HepG2 (cell line): ENCODE measurements at regions not wholly inside any gene's neighbourhood (a gene's known extent, or its start where the extent isn't known, plus 50 kb on each side); places are given as distances from the start of the nearest gene placed in this dataset.

Experiments used
- ATAC-seq: fragments of 200-7000 bp; cut with Tn5 transposase; 3 replicates; pipeline ENCODE4 v1.9.1; 2020; ENCODE audit warnings: mild to moderate bottlenecking, moderate library complexity
- BruUV-seq: library from RNA; stranded (reverse); fragments of 400-500 nt; replicated peaks from 2 replicates; lab custom pipeline; 2021; lab: Mats Ljungman, UMichigan
- CTCF ChIA-PET: fragments of 300-600 bp; formaldehyde crosslinking; extraction: SDS; loops from one replicate; lab custom pipeline; 2021; ENCODE audit warnings: low total read pairs, inconsistent platforms, low intra/inter-chr PET ratio; lab: Yijun Ruan, JAX
- POLR2A ChIA-PET: fragments of 350-600 bp; sonication (Branson Sonifier 250); formaldehyde crosslinking; loops from one replicate; lab custom pipeline; 2020; ENCODE audit warnings: antibody characterized with exemption, inconsistent platforms; lab: Yijun Ruan, JAX
- DNase-seq: peaks from one replicate; pipeline ENCODE4 v3.0.0-alpha.2; 2015; ENCODE audit warnings: low spot score
- FAIRE-seq: peaks from 3 replicates; lab custom pipeline; 2011; peaks lifted over from hg19 to GRCh38; lab: Jason Lieb, UNC
- H2AFZ ChIP-seq: one replicate; pipeline ENCODE4 v1.6.1; 2011; ENCODE audit warnings: low read length, inconsistent platforms
- H3K27ac ChIP-seq: fragments of 300-600 bp; 3 replicates; pipeline ENCODE4 v1.8.0; 2011; ENCODE audit warnings: mixed run types, mild to moderate bottlenecking, mixed read lengths, low read length, inconsistent platforms; ENCODE audit not compliant: insufficient read depth; ENCODE audit errors: extremely low read length
- H3K27me3 ChIP-seq, 2 experiments: fragments of 200-600 bp in 1 of 2; 2 replicates in 1 of 2; 3 replicates in 1 of 2; pipeline versions ENCODE4 v1.6.0 to v1.8.0; 2011; ENCODE audit warnings: low read length in 2 of 2, mild to moderate bottlenecking in 2 of 2, moderate library complexity in 2 of 2, inconsistent platforms in 1 of 2; ENCODE audit not compliant: insufficient read depth in 2 of 2, control insufficient read depth in 1 of 2
- H3K36me3 ChIP-seq, 2 experiments: fragments of 200-600 bp in 1 of 2; replicated peaks in 1 of 2; 2 replicates in 1 of 2; 3 replicates in 1 of 2; pipeline versions ENCODE4 v1.5.1 to v1.8.0; 2011; ENCODE audit warnings: low read length in 2 of 2, inconsistent platforms in 1 of 2; ENCODE audit not compliant: insufficient read depth in 2 of 2, control insufficient read depth in 1 of 2
- H3K4me1 ChIP-seq: 2 replicates; pipeline ENCODE4 v1.5.1; 2012; ENCODE audit warnings: low read length, inconsistent platforms; ENCODE audit not compliant: insufficient read depth
- H3K4me2 ChIP-seq: 2 replicates; pipeline ENCODE4 v1.6.0; 2011; ENCODE audit warnings: low read depth, low read length, inconsistent platforms
- H3K4me3 ChIP-seq, 3 experiments: fragments of 200-600 bp in 1 of 3; sonication (generic), shearing (Covaris generic) in 1 of 3; replicated peaks in 1 of 3; 2 replicates each; pipeline ENCODE4 v1.5.1; 2011 to 2016; ENCODE audit warnings: low read length in 3 of 3, inconsistent platforms in 2 of 3, low read depth in 2 of 3, mild to moderate bottlenecking in 2 of 3, control low read depth in 1 of 3, mixed read lengths in 1 of 3; ENCODE audit not compliant: insufficient read depth in 1 of 3
- H3K79me2 ChIP-seq: one replicate; pipeline ENCODE4 v1.6.1; 2011; ENCODE audit warnings: low read length, inconsistent platforms; ENCODE audit not compliant: insufficient read depth
- H3K9ac ChIP-seq: 2 replicates; pipeline ENCODE4 v1.6.0; 2011; ENCODE audit warnings: mild to moderate bottlenecking, low read depth, low read length, inconsistent platforms; ENCODE audit not compliant: insufficient read depth
- H3K9me3 ChIP-seq: 2 replicates; pipeline ENCODE4 v1.5.1; 2012; ENCODE audit warnings: mild to moderate bottlenecking, low read length
- H4K20me1 ChIP-seq: 2 replicates; pipeline ENCODE4 v1.6.0; 2011; ENCODE audit warnings: inconsistent platforms, mild to moderate bottlenecking, low read length, moderate library complexity; ENCODE audit not compliant: insufficient read depth
- ARNT ChIP-seq: fragments of 450-650 bp; IDR thresholded peaks from 2 replicates; pipeline ENCODE4 v1.6.1; 2017
- FOSL2 ChIP-seq: sonication (generic); formaldehyde crosslinking; IDR thresholded peaks from 2 replicates; pipeline ENCODE4 v1.4.0; 2020; ENCODE audit warnings: missing genetic modification reagents
- GTF2F1 ChIP-seq: fragments of 150-350 bp; IDR thresholded peaks from 2 replicates; pipeline ENCODE4 v1.6.1; 2014; ENCODE audit warnings: low read length
- HOXA9 ChIP-seq: sonication (generic); formaldehyde crosslinking; IDR thresholded peaks from 2 replicates; pipeline ENCODE4 v1.8.1; 2022; ENCODE audit warnings: missing genetic modification reagents, mild to moderate bottlenecking, moderate library complexity, borderline replicate concordance
- MAF1 ChIP-seq: sonication (generic); formaldehyde crosslinking; IDR thresholded peaks from 2 replicates; pipeline ENCODE4 v1.5.0; 2020; ENCODE audit warnings: missing genetic modification reagents, borderline replicate concordance
- MAZ ChIP-seq, 2 experiments: sonication (generic) in 1 of 2; formaldehyde crosslinking in 1 of 2; IDR thresholded peaks; 2 replicates each; pipeline versions ENCODE4 v1.5.0 to v1.6.1; 2012 to 2020; ENCODE audit warnings: low read depth in 2 of 2, mild to moderate bottlenecking in 2 of 2, borderline replicate concordance in 1 of 2, improper control_type of control experiment in 1 of 2, low read length in 1 of 2, missing genetic modification reagents in 1 of 2, moderate library complexity in 1 of 2
- MXD4 ChIP-seq: IDR thresholded peaks from 2 replicates; pipeline ENCODE4 v1.6.1; 2016; ENCODE audit warnings: mild to moderate bottlenecking, missing biosample characterization, missing genetic modification reagents
- MXI1 ChIP-seq: IDR thresholded peaks from 3 replicates; pipeline ENCODE4 v1.6.1; 2012; ENCODE audit warnings: low read depth, low read length, inconsistent platforms, borderline replicate concordance
- RARA ChIP-seq: IDR thresholded peaks from 2 replicates; pipeline ENCODE4 v1.6.1; 2016; ENCODE audit warnings: missing genetic modification reagents, missing compliant biosample characterization
- SP4 ChIP-seq: sonication (generic); formaldehyde crosslinking; IDR thresholded peaks from 2 replicates; pipeline ENCODE4 v1.8.1; 2023; ENCODE audit warnings: mild to moderate bottlenecking, missing genetic modification reagents
- THAP9 ChIP-seq: sonication (generic); formaldehyde crosslinking; IDR thresholded peaks from 2 replicates; pipeline ENCODE4; 2020; ENCODE audit warnings: missing genetic modification reagents, mild to moderate bottlenecking, borderline replicate concordance
- ZNF24 ChIP-seq: fragments of 450-650 bp; IDR thresholded peaks from 2 replicates; pipeline ENCODE4 v1.6.1; 2017; ENCODE audit warnings: antibody characterized with exemption, mild to moderate bottlenecking
- ZNF251 ChIP-seq: sonication (generic); formaldehyde crosslinking; IDR thresholded peaks from 2 replicates; pipeline ENCODE4 v1.9.0; 2021; ENCODE audit warnings: mild to moderate bottlenecking, missing genetic modification reagents
- ZNF367 ChIP-seq: sonication (generic); formaldehyde crosslinking; IDR thresholded peaks from 2 replicates; pipeline ENCODE4 v1.4.0; 2020; ENCODE audit warnings: missing genetic modification reagents, borderline replicate concordance
- ZNF605 ChIP-seq: sonication (generic); formaldehyde crosslinking; IDR thresholded peaks from 2 replicates; pipeline ENCODE4 v1.8.0; 2022; ENCODE audit warnings: mild to moderate bottlenecking, missing genetic modification reagents
- ZNF850 ChIP-seq: sonication (generic); formaldehyde crosslinking; conservative IDR thresholded peaks from 2 replicates; pipeline ENCODE4 v1.9.0; 2021; ENCODE audit warnings: mild to moderate bottlenecking, missing genetic modification reagents
- WGBS: methylation state at CpG from one replicate; pipeline ENCODE4 v1.1.6; 2017; ENCODE audit warnings: low lambda C conversion rate; 5-methylcytosine and 5-hydroxymethylcytosine counted together
- in situ Hi-C: cut with HindIII; loops from 2 replicates; pipeline ENCODE4 v1.10.0; 2017; ENCODE audit warnings: low pct_unique_long_range_greater_than_20kb; ENCODE audit not compliant: extremely low pct_ligation_motif_present
- intact Hi-C: fragments of 100-400 bp; cut with micrococcal nuclease; formaldehyde crosslinking; loops from one replicate; pipeline ENCODE4 v1.10.0; 2022; ENCODE audit not compliant: unreplicated experiment
- TF ChIP-seq, protein P1 (sequence below): sonication (generic); formaldehyde crosslinking; IDR thresholded peaks from 2 replicates; pipeline ENCODE4 v1.4.0; 2020; ENCODE audit warnings: missing genetic modification reagents
- TF ChIP-seq, protein P2 (sequence below): sonication (generic); formaldehyde crosslinking; IDR thresholded peaks from 2 replicates; pipeline ENCODE4 v1.4.0; 2020; ENCODE audit warnings: missing genetic modification reagents

DNA sequence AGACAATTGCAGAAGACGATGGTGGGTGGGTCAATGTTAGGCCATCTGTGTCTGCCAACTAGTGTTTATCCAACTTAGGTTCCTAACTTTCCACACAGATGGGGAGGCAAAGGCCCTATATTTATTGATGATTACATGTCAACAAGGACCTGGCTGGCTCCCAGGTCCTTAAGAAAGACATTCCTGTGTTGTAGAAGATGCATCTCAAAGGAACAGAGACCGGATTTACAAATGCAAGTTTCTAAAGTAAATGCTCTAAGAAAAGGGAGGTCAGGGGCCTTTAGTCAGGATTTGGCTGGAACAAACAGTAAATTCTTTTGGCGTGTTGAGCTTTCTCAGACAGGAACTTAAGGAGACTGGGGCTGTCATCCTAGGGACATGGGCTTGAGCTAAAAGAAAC is 175.0 kb downstream of the SH3BP4 start:
- no TSS peak for BruUV-seq
- H3K9me3 ChIP-seq = no peaks in the 10 kb centered on the region
- no peak for ATAC-seq
- in situ Hi-C loops (no loop called here), intact Hi-C loops (no loop called here)
- no peak overlapping the region for H3K9ac ChIP-seq
- peaks cover 0 to 21% of the 10 kb centered on the region in 2 experiments; a peak in 3 of 5 replicates for H3K27me3 ChIP-seq
- WGBS = 4% methylated on average over 3 of the region's 3 CpGs
- FAIRE-seq = no peak
- ChIA-PET POLR2A (no interaction called here), CTCF (no interaction called here)
- TF ChIP-seq MXD4 (CRISPR knock-in tag) (no peak), ZNF605 (CRISPR knock-in tag) (no peak), ZNF251 (CRISPR knock-in tag) (no peak), ARNT (no peak), FOSL2 (CRISPR knock-in tag) (no peak), ZNF24 (no peak), GTF2F1 (no peak), MAZ (IDR thresholded peaks at IDR 0.05; ENCODE audit: borderline replicate concordance, low read depth, low read length) (no peak), MAZ (CRISPR knock-in tag; IDR thresholded peaks at IDR 0.05; ENCODE audit: low read depth) (no peak), THAP9 (CRISPR knock-in tag) (no peak), ZNF850 (CRISPR knock-in tag) (no peak), ZNF367 (CRISPR knock-in tag) (no peak), HOXA9 (CRISPR knock-in tag) (no peak), RARA (CRISPR knock-in tag) (no peak), MAF1 (CRISPR knock-in tag) (no peak), SP4 (CRISPR knock-in tag) (no peak), MXI1 (no peak)
- TF ChIP-seq, protein P1, sequence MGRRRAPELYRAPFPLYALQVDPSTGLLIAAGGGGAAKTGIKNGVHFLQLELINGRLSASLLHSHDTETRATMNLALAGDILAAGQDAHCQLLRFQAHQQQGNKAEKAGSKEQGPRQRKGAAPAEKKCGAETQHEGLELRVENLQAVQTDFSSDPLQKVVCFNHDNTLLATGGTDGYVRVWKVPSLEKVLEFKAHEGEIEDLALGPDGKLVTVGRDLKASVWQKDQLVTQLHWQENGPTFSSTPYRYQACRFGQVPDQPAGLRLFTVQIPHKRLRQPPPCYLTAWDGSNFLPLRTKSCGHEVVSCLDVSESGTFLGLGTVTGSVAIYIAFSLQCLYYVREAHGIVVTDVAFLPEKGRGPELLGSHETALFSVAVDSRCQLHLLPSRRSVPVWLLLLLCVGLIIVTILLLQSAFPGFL (CRISPR knock-in tag) = no peak
- TF ChIP-seq, protein P2, sequence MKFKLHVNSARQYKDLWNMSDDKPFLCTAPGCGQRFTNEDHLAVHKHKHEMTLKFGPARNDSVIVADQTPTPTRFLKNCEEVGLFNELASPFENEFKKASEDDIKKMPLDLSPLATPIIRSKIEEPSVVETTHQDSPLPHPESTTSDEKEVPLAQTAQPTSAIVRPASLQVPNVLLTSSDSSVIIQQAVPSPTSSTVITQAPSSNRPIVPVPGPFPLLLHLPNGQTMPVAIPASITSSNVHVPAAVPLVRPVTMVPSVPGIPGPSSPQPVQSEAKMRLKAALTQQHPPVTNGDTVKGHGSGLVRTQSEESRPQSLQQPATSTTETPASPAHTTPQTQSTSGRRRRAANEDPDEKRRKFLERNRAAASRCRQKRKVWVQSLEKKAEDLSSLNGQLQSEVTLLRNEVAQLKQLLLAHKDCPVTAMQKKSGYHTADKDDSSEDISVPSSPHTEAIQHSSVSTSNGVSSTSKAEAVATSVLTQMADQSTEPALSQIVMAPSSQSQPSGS (CRISPR knock-in tag) = no peak
- H3K4me3 ChIP-seq = no peak overlapping the region
- H4K20me1 ChIP-seq = no peaks in the 10 kb centered on the region
- no peak overlapping the region for H3K4me2 ChIP-seq
- DNase-seq = no peak
- H3K36me3 ChIP-seq = no peaks in the 10 kb centered on the region
- H3K4me1 ChIP-seq = no peaks in the 10 kb centered on the region
- H3K79me2 ChIP-seq = no peaks in the 10 kb centered on the region
- H2AFZ ChIP-seq = no peak overlapping the region
- no peak overlapping the region for H3K27ac ChIP-seq
